OCI-LY3 (cell line): ENCODE measurements at regions not wholly inside any gene's neighbourhood (a gene's known extent, or its start where the extent isn't known, plus 50 kb on each side); places are given as distances from the start of the nearest gene placed in this dataset.

ENCODE experiments used
- H2AFZ ChIP-seq: fragments of 200-600, 300-600 bp; shearing (Covaris generic); 2 replicates; pipeline ENCODE4 v1.6.0; 2014; ENCODE audit warnings: antibody characterized with exemption, low read depth, low read length
- H3K27ac ChIP-seq: fragments of 200-600, 300-600 bp; sonication (generic); 2 replicates; pipeline ENCODE4 v1.5.1; 2014; ENCODE audit warnings: mild to moderate bottlenecking, low read length, moderate library complexity, mixed read lengths
- H3K27me3 ChIP-seq: fragments of 200-600, 300-600 bp; sonication (generic); 2 replicates; pipeline ENCODE4 v1.6.1; 2014; ENCODE audit warnings: low read depth, low read length, mixed read lengths
- H3K36me3 ChIP-seq: fragments of 200-600, 300-600 bp; sonication (generic); replicated peaks from 2 replicates; pipeline ENCODE3; 2014; ENCODE audit warnings: low read depth, low read length, mixed read lengths
- H3K4me1 ChIP-seq: fragments of 300-600, 200-600 bp; sonication (generic); 2 replicates; pipeline ENCODE4 v1.6.1; 2014; ENCODE audit warnings: low read length, mixed read lengths
- H3K4me2 ChIP-seq: fragments of 200-600, 300-600 bp; sonication (generic); 2 replicates; pipeline ENCODE4 v1.6.1; 2014; ENCODE audit warnings: low read length, mixed read lengths
- H3K4me3 ChIP-seq: fragments of 300-600, 200-600 bp; sonication (generic); 2 replicates; pipeline ENCODE4 v1.5.1; 2014; ENCODE audit warnings: antibody characterized with exemption, mild to moderate bottlenecking, low read length, moderate library complexity
- H3K79me2 ChIP-seq: fragments of 300-600, 200-600 bp; shearing (Covaris generic); 2 replicates; pipeline ENCODE4 v1.6.1; 2014; ENCODE audit warnings: mild to moderate bottlenecking, low read length, mixed read lengths
- H3K9ac ChIP-seq: fragments of 300-600, 200-600 bp; shearing (Covaris generic); 2 replicates; pipeline ENCODE4 v1.6.0; 2014; ENCODE audit warnings: mild to moderate bottlenecking, low read length, moderate library complexity
- H3K9me3 ChIP-seq: fragments of 200-600, 300-600 bp; shearing (Covaris generic); 2 replicates; pipeline ENCODE4 v1.6.1; 2014; ENCODE audit warnings: low read length, mixed read lengths; ENCODE audit not compliant: insufficient read depth
- H4K20me1 ChIP-seq: fragments of 200-600, 300-600 bp; sonication (generic); 2 replicates; pipeline ENCODE4 v1.6.1; 2016; ENCODE audit warnings: low read length, mixed read lengths; ENCODE audit not compliant: insufficient read depth
- CTCF ChIP-seq: fragments of 200-600, 300-600 bp; sonication (generic); IDR thresholded peaks from 2 replicates; pipeline ENCODE4 v1.5.1; 2014; ENCODE audit warnings: antibody characterized with exemption, low read length, low read depth
- EZH2phosphoT487 ChIP-seq: fragments of 200-600 bp; shearing (Covaris generic); IDR thresholded peaks from 2 replicates; pipeline ENCODE4 v1.6.1; 2018; ENCODE audit warnings: antibody characterized with exemption, mixed run types, low read depth

DNA sequence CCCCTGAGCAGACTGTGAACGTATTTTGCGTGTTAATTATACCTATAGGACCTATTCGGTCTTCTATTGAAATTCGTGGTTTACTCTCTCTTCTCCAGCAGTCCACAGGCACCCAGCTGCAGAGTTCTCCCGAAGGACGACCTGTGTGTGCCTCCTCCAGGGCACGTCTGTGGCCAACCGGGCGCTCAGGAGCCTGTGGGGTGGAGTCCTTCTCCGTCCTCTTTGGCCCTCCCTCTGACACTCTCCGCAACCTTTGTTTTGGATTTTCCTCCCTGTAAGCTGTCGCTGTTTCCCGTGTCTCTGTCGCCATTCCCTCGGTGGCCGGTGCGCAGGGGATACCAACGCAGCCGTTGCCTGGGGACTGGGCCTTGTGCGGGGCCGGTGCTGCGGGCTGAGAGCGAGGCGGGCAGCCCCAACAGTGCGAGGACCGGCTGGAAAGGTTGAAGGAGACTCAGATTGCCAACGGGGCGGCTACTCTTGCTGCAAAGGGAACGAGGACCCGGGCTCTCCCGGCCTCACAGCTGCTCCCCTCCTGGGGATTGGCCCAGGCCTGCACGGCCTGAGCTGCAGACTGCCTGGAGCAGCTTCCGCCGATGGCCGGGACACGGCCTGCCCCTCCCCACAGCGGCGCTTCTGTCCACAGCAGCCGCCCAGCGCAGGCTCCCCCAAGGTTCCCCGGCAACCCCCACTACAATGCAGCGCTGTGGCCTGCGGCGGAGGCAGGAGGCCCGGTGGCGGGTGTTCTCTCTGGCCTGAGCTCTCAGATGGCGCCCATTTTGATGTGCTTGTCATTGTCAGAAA is 221.0 kb downstream of the MTX2 start:
- Histone ChIP-seq H3K9ac (no peak overlapping the region), H2AFZ (no peak overlapping the region)

DNA sequence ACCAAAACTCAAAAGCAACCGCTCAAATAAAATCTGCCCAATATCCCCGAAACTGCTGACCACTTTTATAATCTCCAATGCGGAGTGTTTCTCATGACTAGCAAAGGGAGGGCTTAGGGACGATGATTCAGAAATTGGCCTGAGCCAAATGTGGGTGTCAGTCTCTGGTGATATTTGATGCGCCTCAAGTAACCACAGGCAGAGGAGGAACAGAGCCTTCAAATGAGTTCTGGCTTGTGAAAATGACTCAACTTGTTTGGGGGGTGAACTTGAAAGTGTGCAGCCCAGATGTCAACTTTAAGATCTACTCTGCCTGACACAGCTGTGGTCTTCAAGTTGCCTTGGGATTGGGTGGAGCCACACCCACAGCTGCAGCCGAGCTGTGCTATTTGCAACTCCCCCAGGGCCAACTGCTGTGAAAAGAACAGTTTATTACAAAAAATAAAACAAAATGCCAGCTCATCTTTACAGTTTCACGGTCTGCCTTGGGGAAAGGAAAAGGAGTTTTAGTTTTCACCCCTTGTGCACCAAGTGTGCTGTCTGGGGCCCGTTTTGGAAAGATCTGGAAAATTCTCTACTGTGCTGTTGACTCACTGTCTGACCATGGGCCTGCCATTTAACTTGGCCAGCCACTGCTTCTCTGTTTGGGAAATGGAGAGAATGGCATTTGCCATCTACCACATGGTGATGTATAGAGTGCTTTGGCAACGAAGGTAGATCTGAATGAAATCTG is 222.1 kb downstream of the MTX2 start:
- peaks cover 28% of the 10 kb centered on the region for H3K4me1 ChIP-seq
- H3K9ac ChIP-seq = no peak overlapping the region
- no peaks in the 10 kb centered on the region for H3K79me2 ChIP-seq
- no peaks in the 10 kb centered on the region for H3K36me3 ChIP-seq
- no peaks in the 10 kb centered on the region for H4K20me1 ChIP-seq
- H3K4me3 ChIP-seq = no peak overlapping the region
- no peak for TF ChIP-seq CTCF
- H3K27ac ChIP-seq = no peak overlapping the region
- no peak overlapping the region; the same call in 1 of the 2 replicates for H3K4me2 ChIP-seq
- H3K9me3 ChIP-seq = no peaks in the 10 kb centered on the region
- H2AFZ ChIP-seq = no peak overlapping the region
- H3K27me3 ChIP-seq = no peaks in the 10 kb centered on the region

More for the DNA sequence above, 221.0 kb downstream of the MTX2 start:
- Histone ChIP-seq H3K9me3 (no peaks in the 10 kb centered on the region), H4K20me1 (no peaks in the 10 kb centered on the region), H3K27ac (no peak overlapping the region), H3K4me3 (no peak overlapping the region), H3K79me2 (no peaks in the 10 kb centered on the region), H3K27me3 (no peaks in the 10 kb centered on the region), H3K36me3 (no peaks in the 10 kb centered on the region), H3K4me1 (peaks cover 28% of the 10 kb centered on the region), H3K4me2 (no peak overlapping the region)
- TF ChIP-seq CTCF (no peak), EZH2phosphoT487 (no peak)

- no peak overlapping the region; the same call in 1 of the 2 replicates for H3K4me2 ChIP-seq
- no peaks in the 10 kb centered on the region for H3K79me2 ChIP-seq
- TF ChIP-seq CTCF = no peak
- no peak for TF ChIP-seq EZH2phosphoT487
- no peak overlapping the region for H3K4me3 ChIP-seq
- H3K9me3 ChIP-seq = no peaks in the 10 kb centered on the region
- H2AFZ ChIP-seq = no peak overlapping the region
- H3K9ac ChIP-seq = no peak overlapping the region
- no peaks in the 10 kb centered on the region for H4K20me1 ChIP-seq
- H3K27me3 ChIP-seq = no peaks in the 10 kb centered on the region
- H3K36me3 ChIP-seq = no peaks in the 10 kb centered on the region
- peaks cover 28% of the 10 kb centered on the region for H3K4me1 ChIP-seq
- no peak overlapping the region for H3K27ac ChIP-seq
These were observed 223.3 kb downstream of the MTX2 start for GRCh38 chr2:176492583-176492982.

- H2AFZ ChIP-seq = no peak overlapping the region
- no peak overlapping the region for H3K9ac ChIP-seq
- H3K4me1 ChIP-seq = peaks cover 28% of the 10 kb centered on the region
- H3K4me2 ChIP-seq = peak overlapping the region; percentile 59
- no peaks in the 10 kb centered on the region for H4K20me1 ChIP-seq
- peak overlapping the region; percentile 44 for H3K4me3 ChIP-seq
- TF ChIP-seq CTCF = no peak
- no peak for TF ChIP-seq EZH2phosphoT487
- no peaks in the 10 kb centered on the region for H3K9me3 ChIP-seq
- H3K79me2 ChIP-seq = no peaks in the 10 kb centered on the region
- no peak overlapping the region for H3K27ac ChIP-seq
- no peaks in the 10 kb centered on the region for H3K27me3 ChIP-seq
- no peaks in the 10 kb centered on the region for H3K36me3 ChIP-seq
These were observed 224.1 kb downstream of the MTX2 start for GRCh38 chr2:176493226-176493825.
